ENCODE measurements at regions not wholly inside any gene's neighbourhood (a gene's known extent, or its start where the extent isn't known, plus 50 kb on each side); places are given as distances from the start of the nearest gene placed in this dataset.
"Not testable (repeated sequence)": the region's sequence is repeated elsewhere in the genome, so short reads cannot be mapped to it uniquely, and the experiment has no call there.

GRCh38 chr3:21226086-21226485 lies 524.9 kb downstream of the ZNF385D start:
- no peaks in the 10 kb centered on the region for H4K20me1 ChIP-seq (ENCODE audit: insufficient read depth, low read length)
- no peaks in the 10 kb centered on the region for H3K27me3 ChIP-seq (replicated peaks; ENCODE audit: insufficient read depth, low read length)
- no peak overlapping the region for H3K4me3 ChIP-seq (ENCODE audit: low read length)
- no peaks in the 10 kb centered on the region for H3K9me2 ChIP-seq (replicated peaks; ENCODE audit: insufficient read depth, low read length)
- H3K36me3 ChIP-seq (replicated peaks; ENCODE audit: insufficient read depth, low read length) = no peaks in the 10 kb centered on the region
- TF ChIP-seq EZH2 (optimal IDR thresholded peaks at IDR 0.05; ENCODE audit: low read depth, low read length) (no peak), EZH2phosphoT487 (IDR thresholded peaks at IDR 0.05; ENCODE audit: low read length) (no peak), CTCF (IDR thresholded peaks at IDR 0.05; ENCODE audit: low read length) (no peak)
- H2AFZ ChIP-seq (ENCODE audit: low read length) = no peak overlapping the region
- H3K9ac ChIP-seq (ENCODE audit: low read length) = no peak overlapping the region
- DNase-seq = no peak
- no peaks in the 10 kb centered on the region for H3K79me2 ChIP-seq (ENCODE audit: low read length)
- H3K4me2 ChIP-seq (ENCODE audit: low read depth, low read length) = no peak overlapping the region
- H3K27ac ChIP-seq (ENCODE audit: low read length) = no peak overlapping the region
- no peaks in the 10 kb centered on the region for H3K4me1 ChIP-seq (ENCODE audit: low read length)
- no peaks in the 10 kb centered on the region for H3K9me3 ChIP-seq (replicated peaks; ENCODE audit: insufficient read depth, low read length)
- no peaks in the 10 kb centered on the region for H3F3A ChIP-seq (ENCODE audit: insufficient read depth, low read length)

GRCh38 chr3:21220944-21221343 lies 530.1 kb downstream of the ZNF385D start:
- H3K79me2 ChIP-seq (ENCODE audit: low read length) = no peaks in the 10 kb centered on the region
- no peaks in the 10 kb centered on the region for H3K9me2 ChIP-seq (replicated peaks; ENCODE audit: insufficient read depth, low read length)
- no peak overlapping the region for H3K4me2 ChIP-seq (ENCODE audit: low read depth, low read length)
- H2AFZ ChIP-seq (ENCODE audit: low read length) = no peak overlapping the region
- no peak for DNase-seq
- H4K20me1 ChIP-seq (ENCODE audit: insufficient read depth, low read length) = no peaks in the 10 kb centered on the region
- H3K27ac ChIP-seq (ENCODE audit: low read length) = no peak overlapping the region
- H3K27me3 ChIP-seq (replicated peaks; ENCODE audit: insufficient read depth, low read length) = no peaks in the 10 kb centered on the region
- H3K4me3 ChIP-seq (ENCODE audit: low read length) = no peak overlapping the region
- no peak overlapping the region for H3K9ac ChIP-seq (ENCODE audit: low read length)
- H3F3A ChIP-seq (ENCODE audit: insufficient read depth, low read length) = no peaks in the 10 kb centered on the region
- no peaks in the 10 kb centered on the region for H3K4me1 ChIP-seq (ENCODE audit: low read length)
- no peaks in the 10 kb centered on the region for H3K9me3 ChIP-seq (replicated peaks; ENCODE audit: insufficient read depth, low read length)
- TF ChIP-seq CTCF (IDR thresholded peaks at IDR 0.05; ENCODE audit: low read length) = no peak
- TF ChIP-seq EZH2phosphoT487 (IDR thresholded peaks at IDR 0.05; ENCODE audit: low read length) = no peak
- no peak for TF ChIP-seq EZH2 (optimal IDR thresholded peaks at IDR 0.05; ENCODE audit: low read depth, low read length)
- no peaks in the 10 kb centered on the region for H3K36me3 ChIP-seq (replicated peaks; ENCODE audit: insufficient read depth, low read length)

GRCh38 chr3:21216598-21216997 lies 534.4 kb downstream of the ZNF385D start:
- no peaks in the 10 kb centered on the region for H3K9me2 ChIP-seq (replicated peaks; ENCODE audit: insufficient read depth, low read length)
- H2AFZ ChIP-seq (ENCODE audit: low read length) = no peak overlapping the region
- DNase-seq = no peak
- no peaks in the 10 kb centered on the region for H3K4me1 ChIP-seq (ENCODE audit: low read length)
- no peaks in the 10 kb centered on the region for H3K36me3 ChIP-seq (replicated peaks; ENCODE audit: insufficient read depth, low read length)
- H3K9ac ChIP-seq (ENCODE audit: low read length) = no peak overlapping the region
- no peak overlapping the region for H3K4me2 ChIP-seq (ENCODE audit: low read depth, low read length)
- no peaks in the 10 kb centered on the region for H3F3A ChIP-seq (ENCODE audit: insufficient read depth, low read length)
- no peaks in the 10 kb centered on the region for H3K9me3 ChIP-seq (replicated peaks; ENCODE audit: insufficient read depth, low read length)
- H4K20me1 ChIP-seq (ENCODE audit: insufficient read depth, low read length) = no peaks in the 10 kb centered on the region
- peak; percentile 34 for TF ChIP-seq CTCF (IDR thresholded peaks at IDR 0.05; ENCODE audit: low read length)
- TF ChIP-seq EZH2phosphoT487 (IDR thresholded peaks at IDR 0.05; ENCODE audit: low read length) = no peak
- no peaks in the 10 kb centered on the region for H3K79me2 ChIP-seq (ENCODE audit: low read length)
- no peaks in the 10 kb centered on the region for H3K27me3 ChIP-seq (replicated peaks; ENCODE audit: insufficient read depth, low read length)
- H3K27ac ChIP-seq (ENCODE audit: low read length) = no peak overlapping the region
- no peak overlapping the region for H3K4me3 ChIP-seq (ENCODE audit: low read length)

- H3K9ac ChIP-seq (ENCODE audit: low read length); H3K4me2 ChIP-seq (ENCODE audit: low read depth, low read length); H3K27ac ChIP-seq (ENCODE audit: low read length); H2AFZ ChIP-seq (ENCODE audit: low read length); H3K4me3 ChIP-seq (ENCODE audit: low read length); H3F3A ChIP-seq (ENCODE audit: insufficient read depth, low read length); DNase-seq; H3K9me3 ChIP-seq (replicated peaks; ENCODE audit: insufficient read depth, low read length); H4K20me1 ChIP-seq (ENCODE audit: insufficient read depth, low read length); H3K4me1 ChIP-seq (ENCODE audit: low read length); H3K79me2 ChIP-seq (ENCODE audit: low read length); H3K27me3 ChIP-seq (replicated peaks; ENCODE audit: insufficient read depth, low read length); H3K9me2 ChIP-seq (replicated peaks; ENCODE audit: insufficient read depth, low read length); H3K36me3 ChIP-seq (replicated peaks; ENCODE audit: insufficient read depth, low read length): not testable (repeated sequence)
Observed at GRCh38 chr3:21204122-21204521, 546.9 kb downstream of the ZNF385D start.
